HFFc6 (cell line): ENCODE measurements at regions not wholly inside any gene's neighbourhood (a gene's known extent, or its start where the extent isn't known, plus 50 kb on each side); places are given as distances from the start of the nearest gene placed in this dataset.

Experiments
- DNase-seq: peaks from one replicate; pipeline ENCODE4 v3.0.0-alpha.2; 2018
- H3K27ac Mint-ChIP-seq: 2 replicates; pipeline ENCODE4 v1.8.0; 2020; ENCODE audit warnings: mild to moderate bottlenecking, mixed read lengths
- H3K27me3 Mint-ChIP-seq: 2 replicates; pipeline ENCODE4 v1.8.0; 2021; ENCODE audit warnings: mild to moderate bottlenecking, moderate library complexity, mixed read lengths; ENCODE audit not compliant: insufficient read depth
- H3K36me3 Mint-ChIP-seq: 2 replicates; pipeline ENCODE4 v1.8.0; 2021; ENCODE audit warnings: low read depth, mixed read lengths
- H3K4me1 Mint-ChIP-seq: 2 replicates; pipeline ENCODE4 v1.8.0; 2020; ENCODE audit warnings: low read depth, mixed read lengths
- H3K4me3 Mint-ChIP-seq: 2 replicates; pipeline ENCODE4 v1.8.0; 2020; ENCODE audit warnings: mild to moderate bottlenecking, moderate library complexity, mixed read lengths
- H3K9me3 Mint-ChIP-seq: 2 replicates; pipeline ENCODE4 v1.8.0; 2020; ENCODE audit warnings: mild to moderate bottlenecking, mixed read lengths
- CTCF ChIP-seq: fragments of 200-600 bp; sonication (generic); IDR thresholded peaks from 2 replicates; pipeline ENCODE4 v1.5.0; 2021; ENCODE audit warnings: antibody characterized with exemption, mild to moderate bottlenecking

GRCh38 chr18:57982372-57983021 is 61.5 kb upstream of the NEDD4L start:
- Mint-ChIP-seq H3K4me1 (no peaks in the 10 kb centered on the region), H3K27me3 (peaks cover 45% of the 10 kb centered on the region)
- no peak for TF ChIP-seq CTCF

GRCh38 chr18:57981308-57982028 is 62.6 kb upstream of the NEDD4L start:
- Mint-ChIP-seq H3K27me3 (peaks cover 38% of the 10 kb centered on the region), H3K4me3 (no peak overlapping the region), H3K36me3 (no peaks in the 10 kb centered on the region), H3K9me3 (no peaks in the 10 kb centered on the region), H3K27ac (no peak overlapping the region), H3K4me1 (no peaks in the 10 kb centered on the region)
- no peak for TF ChIP-seq CTCF
- no peak for DNase-seq

More at GRCh38 chr18:57982372-57983021, 61.5 kb upstream of the NEDD4L start:
- no peak for DNase-seq
- Mint-ChIP-seq H3K9me3 (no peaks in the 10 kb centered on the region), H3K4me3 (no peak overlapping the region), H3K27ac (no peak overlapping the region), H3K36me3 (no peaks in the 10 kb centered on the region)

- Mint-ChIP-seq H3K4me3 (no peak overlapping the region), H3K4me1 (no peaks in the 10 kb centered on the region), H3K36me3 (no peaks in the 10 kb centered on the region), H3K9me3 (no peaks in the 10 kb centered on the region), H3K27me3 (peaks cover 41% of the 10 kb centered on the region), H3K27ac (no peak overlapping the region)
- no peak for TF ChIP-seq CTCF
- no peak for DNase-seq
Measured at GRCh38 chr18:57980573-57981307, 63.3 kb upstream of the NEDD4L start.

- Mint-ChIP-seq H3K4me1 (no peaks in the 10 kb centered on the region), H3K4me3 (no peak overlapping the region), H3K27ac (no peak overlapping the region), H3K27me3 (peaks cover 43% of the 10 kb centered on the region), H3K36me3 (no peaks in the 10 kb centered on the region), H3K9me3 (no peaks in the 10 kb centered on the region)
- no peak for DNase-seq
- no peak for TF ChIP-seq CTCF
Measured at GRCh38 chr18:57976230-57976773, 67.7 kb upstream of the NEDD4L start.

- no peaks in the 10 kb centered on the region for H3K36me3 Mint-ChIP-seq
- H3K27ac Mint-ChIP-seq, result no peak overlapping the region
- TF ChIP-seq CTCF, result no peak
- H3K27me3 Mint-ChIP-seq, result peaks cover 43% of the 10 kb centered on the region
- no peaks in the 10 kb centered on the region for H3K4me1 Mint-ChIP-seq
- DNase-seq, result no peak
- no peaks in the 10 kb centered on the region for H3K9me3 Mint-ChIP-seq
- no peak overlapping the region for H3K4me3 Mint-ChIP-seq
Measured at GRCh38 chr18:57975805-57976204, 68.2 kb upstream of the NEDD4L start.
